ENCODE measurements at regions not wholly inside any gene's neighbourhood (a gene's known extent, or its start where the extent isn't known, plus 50 kb on each side); places are given as distances from the start of the nearest gene placed in this dataset.

DNA sequence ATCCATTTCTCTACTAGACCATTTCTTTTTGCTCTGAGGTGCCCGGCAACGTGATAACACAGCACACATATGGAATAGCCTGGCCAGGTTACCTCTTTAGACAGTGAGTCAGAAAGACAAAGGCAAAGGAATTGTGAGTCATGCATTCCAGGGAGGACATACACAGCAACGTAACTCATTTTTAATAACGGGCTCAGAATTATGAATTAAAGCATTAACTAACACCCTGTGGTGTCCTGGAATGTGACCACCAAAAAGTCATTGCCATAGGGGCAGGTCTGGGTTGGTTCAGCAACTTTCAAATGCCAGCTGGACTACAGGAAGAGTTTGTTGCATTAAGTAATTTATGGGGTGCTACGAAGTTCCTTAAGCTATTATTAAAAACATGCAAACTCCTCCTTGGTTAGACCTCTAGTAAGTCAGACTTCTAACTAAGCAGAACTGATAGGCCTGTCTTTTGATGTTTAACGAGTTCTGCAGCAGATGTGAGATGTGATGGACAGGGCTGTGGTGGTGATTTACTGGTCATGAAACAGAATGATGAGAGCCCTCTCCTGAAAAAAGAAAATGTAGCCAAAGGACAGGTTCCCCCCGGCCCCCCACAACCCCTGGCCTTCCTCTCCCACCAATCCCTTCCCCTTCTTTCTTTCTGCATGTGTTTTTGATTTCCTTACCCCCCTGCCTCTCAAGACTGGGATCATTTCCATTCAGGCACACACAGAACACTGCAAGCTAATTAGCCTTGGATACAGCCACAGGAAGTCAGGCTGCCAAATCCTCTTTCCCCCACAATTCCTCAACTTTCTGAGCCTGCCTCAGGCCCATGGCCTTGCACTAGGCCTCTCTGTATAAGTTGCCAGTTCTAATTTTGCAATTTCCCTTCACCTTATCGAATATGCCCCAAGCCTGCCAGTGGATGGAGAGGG, 88.9 kb upstream of the HAO2 start:
- Mint-ChIP-seq H3K27ac (ENCODE audit: unreplicated experiment) (peak overlapping the region; percentile 73), H3K4me1 (peaks cover 8% of the 10 kb centered on the region), H3K36me3 (ENCODE audit: low read depth) (no peaks in the 10 kb centered on the region), H3K4me3 (no peak overlapping the region), H3K27me3 (ENCODE audit: low read depth) (no peaks in the 10 kb centered on the region), H3K9me3 (no peaks in the 10 kb centered on the region)
- no peak for TF ChIP-seq CTCF (conservative IDR thresholded peaks at IDR 0.05)
- no peak for DNase-seq (ENCODE audit: low read depth, low spot score)

DNA sequence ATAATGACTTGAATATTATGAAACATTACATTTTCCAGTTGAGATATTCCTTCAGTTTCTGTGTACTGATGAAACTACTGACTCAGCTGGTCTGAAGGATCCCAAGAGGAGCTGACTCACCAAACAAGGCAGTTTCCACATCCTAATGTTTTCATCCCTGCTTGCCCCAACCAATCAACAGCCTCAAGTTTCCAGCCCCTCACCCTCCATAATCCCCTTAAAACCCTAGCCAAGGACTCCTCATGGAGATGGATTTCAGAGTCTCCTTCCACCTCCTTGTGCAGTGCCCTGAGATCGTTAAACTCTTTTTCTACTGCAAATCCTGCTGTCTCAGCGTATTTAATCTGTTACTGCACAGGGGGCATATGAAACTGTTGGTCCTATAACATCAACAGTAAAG, 83.1 kb upstream of the HAO2 start:
- no peak for DNase-seq (ENCODE audit: low read depth, low spot score)
- no peak overlapping the region for H3K27ac Mint-ChIP-seq (ENCODE audit: unreplicated experiment)
- H3K36me3 Mint-ChIP-seq (ENCODE audit: low read depth): no peaks in the 10 kb centered on the region

DNA sequence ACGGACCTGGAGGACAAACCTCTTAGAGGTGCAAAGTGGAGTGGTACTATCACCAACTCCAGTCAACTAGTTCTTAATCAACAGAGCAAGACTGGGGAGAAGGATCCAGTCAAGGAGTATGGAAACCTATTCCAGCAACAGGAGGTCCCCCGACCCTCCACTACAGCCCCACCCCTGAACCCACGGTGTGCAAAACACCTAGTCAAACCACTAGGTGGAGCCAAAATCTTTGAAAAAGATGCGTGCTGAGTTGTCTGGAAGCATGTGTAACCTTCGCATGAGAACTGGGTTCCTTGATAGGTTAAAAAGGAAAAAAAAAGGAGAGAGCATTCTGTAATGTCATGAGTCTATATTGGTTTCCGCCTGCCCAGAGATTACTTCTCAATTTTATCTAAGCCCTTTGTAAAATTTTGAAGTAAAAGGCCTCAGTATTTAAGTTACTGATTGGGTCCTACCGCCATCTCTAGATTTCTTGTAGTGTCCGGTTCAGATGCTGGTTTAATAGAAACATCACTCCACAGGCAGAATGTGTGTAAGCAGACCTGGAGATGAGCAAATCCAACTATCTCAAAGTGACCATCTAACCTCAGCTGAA, 81.9 kb upstream of the HAO2 start:
- H3K4me1 Mint-ChIP-seq: peaks cover 3% of the 10 kb centered on the region
- no peak overlapping the region for H3K4me3 Mint-ChIP-seq
- H3K36me3 Mint-ChIP-seq (ENCODE audit: low read depth): no peaks in the 10 kb centered on the region

More for the DNA sequence above, 83.1 kb upstream of the HAO2 start:
- Mint-ChIP-seq H3K4me1 (peaks cover 3% of the 10 kb centered on the region), H3K27me3 (ENCODE audit: low read depth) (no peaks in the 10 kb centered on the region), H3K4me3 (no peak overlapping the region), H3K9me3 (no peaks in the 10 kb centered on the region)
- no peak for TF ChIP-seq CTCF (conservative IDR thresholded peaks at IDR 0.05)

GRCh38 chr1:119288751-119289150, 79.8 kb upstream of the HAO2 start:
- no peak for TF ChIP-seq CTCF (conservative IDR thresholded peaks at IDR 0.05)
- peaks cover 12% of the 10 kb centered on the region for H3K4me1 Mint-ChIP-seq

More for the DNA sequence above, 81.9 kb upstream of the HAO2 start:
- DNase-seq (ENCODE audit: low read depth, low spot score): peak; percentile 39
- Mint-ChIP-seq H3K27ac (ENCODE audit: unreplicated experiment) (no peak overlapping the region), H3K27me3 (ENCODE audit: low read depth) (no peaks in the 10 kb centered on the region), H3K9me3 (no peaks in the 10 kb centered on the region)
- peak; percentile 71 for TF ChIP-seq CTCF (conservative IDR thresholded peaks at IDR 0.05)

DNA sequence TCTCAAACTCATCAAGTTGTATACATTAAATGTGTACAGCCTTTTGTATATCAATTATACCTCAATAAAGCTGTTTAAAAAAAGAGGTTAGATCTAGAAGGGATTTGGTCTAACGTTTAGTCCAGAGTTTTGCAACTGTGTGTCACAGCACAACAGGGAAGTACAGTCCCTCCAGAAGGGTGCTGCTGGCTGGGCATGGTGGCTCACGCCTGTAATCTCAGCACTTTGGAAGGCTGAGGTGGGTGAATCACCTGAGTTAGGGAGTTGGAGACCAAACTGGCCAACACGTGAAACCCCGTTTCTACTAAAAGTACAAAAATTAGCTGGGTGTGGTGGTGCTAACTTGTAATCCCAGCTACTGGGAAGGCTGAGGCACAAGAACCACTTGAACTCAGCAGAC, 78.3 kb upstream of the HAO2 start:
- Mint-ChIP-seq H3K27me3 (ENCODE audit: low read depth) (no peaks in the 10 kb centered on the region), H3K36me3 (ENCODE audit: low read depth) (no peaks in the 10 kb centered on the region), H3K4me1 (peaks cover 28% of the 10 kb centered on the region), H3K4me3 (no peak overlapping the region), H3K27ac (ENCODE audit: unreplicated experiment) (no peak overlapping the region), H3K9me3 (no peaks in the 10 kb centered on the region)
- DNase-seq (ENCODE audit: low read depth, low spot score): no peak
- no peak for TF ChIP-seq CTCF (conservative IDR thresholded peaks at IDR 0.05)

More at GRCh38 chr1:119288751-119289150, 79.8 kb upstream of the HAO2 start:
- no peaks in the 10 kb centered on the region for H3K9me3 Mint-ChIP-seq
- H3K36me3 Mint-ChIP-seq (ENCODE audit: low read depth): no peaks in the 10 kb centered on the region
- DNase-seq (ENCODE audit: low read depth, low spot score): no peak
- H3K27ac Mint-ChIP-seq (ENCODE audit: unreplicated experiment): no peak overlapping the region
- no peak overlapping the region for H3K4me3 Mint-ChIP-seq
- H3K27me3 Mint-ChIP-seq (ENCODE audit: low read depth): no peaks in the 10 kb centered on the region
